Activated CD8-positive, alpha-beta T cell treated with anti-CD3 and anti-CD28 coated beads for 36 hours (primary cell): ENCODE measurements at regions not wholly inside any gene's neighbourhood (a gene's known extent, or its start where the extent isn't known, plus 50 kb on each side); places are given as distances from the start of the nearest gene placed in this dataset.

Source experiments
- ATAC-seq: fragments of 200-7000 bp; cut with Tn5 transposase; one replicate; pipeline ENCODE4 v1.10.0; 2021; ENCODE audit warnings: mild to moderate bottlenecking, moderate library complexity
- CTCF ChIA-PET: fragments of 350-600 bp; sonication (Branson Sonifier 250); formaldehyde crosslinking; loops from one replicate; lab custom pipeline; 2021; ENCODE audit warnings: antibody characterized with exemption; lab: Charles Lee
- POLR2A ChIA-PET: fragments of 350-600 bp; sonication (Branson Sonifier 250); formaldehyde crosslinking; loops from one replicate; lab custom pipeline; 2021; ENCODE audit warnings: antibody characterized with exemption; lab: Charles Lee
- DNase-seq: peaks from one replicate; pipeline ENCODE4 v3.0.0-alpha.2; 2020
- H3K27ac Mint-ChIP-seq: one replicate; pipeline ENCODE4 v1.8.0; 2021; ENCODE audit warnings: mild to moderate bottlenecking, mixed read lengths
- H3K27me3 Mint-ChIP-seq: one replicate; pipeline ENCODE4 v1.8.0; 2021; ENCODE audit warnings: mixed read lengths
- H3K36me3 Mint-ChIP-seq: one replicate; pipeline ENCODE4 v1.8.0; 2021; ENCODE audit warnings: low read depth, mixed read lengths
- H3K4me1 Mint-ChIP-seq: one replicate; pipeline ENCODE4 v1.8.0; 2021; ENCODE audit warnings: low read depth, mixed read lengths
- H3K4me3 Mint-ChIP-seq: one replicate; pipeline ENCODE4 v1.8.0; 2021; ENCODE audit warnings: mild to moderate bottlenecking, moderate library complexity, mixed read lengths
- H3K9me3 Mint-ChIP-seq: one replicate; pipeline ENCODE4 v1.8.0; 2021; ENCODE audit warnings: mixed read lengths
- intact Hi-C: fragments of 100-400 bp; cut with micrococcal nuclease; formaldehyde crosslinking; loops from one replicate; pipeline ENCODE4 v1.10.0; 2022
- TF ChIP-seq, protein P1 (sequence below): fragments of 200-600 bp; IDR thresholded peaks from one replicate; pipeline ENCODE4 v1.8.0; 2022; ENCODE audit warnings: antibody characterized with exemption, mild to moderate bottlenecking

DNA sequence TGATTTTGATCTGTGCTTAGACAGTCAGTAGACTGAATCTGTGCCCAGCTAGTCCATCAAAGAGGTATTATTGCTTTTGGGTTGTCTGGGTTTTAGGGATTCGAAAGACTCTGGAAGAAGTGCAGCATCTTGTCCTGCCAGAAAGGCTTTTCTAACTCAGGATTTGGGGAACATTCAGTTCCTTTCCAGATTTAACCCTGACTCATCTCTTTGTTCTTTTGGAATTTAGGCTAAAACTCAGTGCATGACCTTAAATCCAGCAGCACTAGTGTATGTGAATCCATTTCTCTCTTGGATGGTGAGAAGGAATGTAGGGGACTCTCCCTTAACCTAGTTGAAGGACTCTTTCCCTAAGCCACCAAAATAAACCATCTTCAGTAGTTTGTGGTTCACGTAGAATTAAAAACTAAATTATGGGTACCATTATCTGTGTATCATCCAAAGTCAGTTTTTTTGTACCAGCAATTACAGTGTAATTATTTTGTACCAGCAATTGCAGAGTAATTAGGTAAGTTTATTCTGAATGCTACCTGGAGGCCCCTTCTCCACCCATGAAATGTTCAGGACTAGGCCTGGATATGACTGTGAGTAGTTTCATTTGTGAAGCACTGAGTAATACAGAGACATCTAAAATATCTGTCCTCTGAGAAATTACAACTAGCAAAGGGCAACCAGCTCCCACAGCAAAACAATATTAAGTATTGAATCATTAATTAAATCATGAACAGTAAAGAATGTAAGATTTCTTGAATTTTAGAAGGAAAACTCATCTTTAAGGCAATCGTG, 384.0 kb downstream of the TMA16 start:
- Mint-ChIP-seq H3K9me3 (no peaks in the 10 kb centered on the region), H3K27ac (no peak overlapping the region), H3K4me3 (no peak overlapping the region), H3K36me3 (no peaks in the 10 kb centered on the region), H3K27me3 (no peaks in the 10 kb centered on the region), H3K4me1 (no peaks in the 10 kb centered on the region)
- DNase-seq: no peak
- POLR2A ChIA-PET: no interaction called here
- CTCF ChIA-PET: no interaction called here
- TF ChIP-seq, protein P1, sequence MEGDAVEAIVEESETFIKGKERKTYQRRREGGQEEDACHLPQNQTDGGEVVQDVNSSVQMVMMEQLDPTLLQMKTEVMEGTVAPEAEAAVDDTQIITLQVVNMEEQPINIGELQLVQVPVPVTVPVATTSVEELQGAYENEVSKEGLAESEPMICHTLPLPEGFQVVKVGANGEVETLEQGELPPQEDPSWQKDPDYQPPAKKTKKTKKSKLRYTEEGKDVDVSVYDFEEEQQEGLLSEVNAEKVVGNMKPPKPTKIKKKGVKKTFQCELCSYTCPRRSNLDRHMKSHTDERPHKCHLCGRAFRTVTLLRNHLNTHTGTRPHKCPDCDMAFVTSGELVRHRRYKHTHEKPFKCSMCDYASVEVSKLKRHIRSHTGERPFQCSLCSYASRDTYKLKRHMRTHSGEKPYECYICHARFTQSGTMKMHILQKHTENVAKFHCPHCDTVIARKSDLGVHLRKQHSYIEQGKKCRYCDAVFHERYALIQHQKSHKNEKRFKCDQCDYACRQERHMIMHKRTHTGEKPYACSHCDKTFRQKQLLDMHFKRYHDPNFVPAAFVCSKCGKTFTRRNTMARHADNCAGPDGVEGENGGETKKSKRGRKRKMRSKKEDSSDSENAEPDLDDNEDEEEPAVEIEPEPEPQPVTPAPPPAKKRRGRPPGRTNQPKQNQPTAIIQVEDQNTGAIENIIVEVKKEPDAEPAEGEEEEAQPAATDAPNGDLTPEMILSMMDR: no peak
- intact Hi-C loops: no loop called here
- ATAC-seq: no peak

DNA sequence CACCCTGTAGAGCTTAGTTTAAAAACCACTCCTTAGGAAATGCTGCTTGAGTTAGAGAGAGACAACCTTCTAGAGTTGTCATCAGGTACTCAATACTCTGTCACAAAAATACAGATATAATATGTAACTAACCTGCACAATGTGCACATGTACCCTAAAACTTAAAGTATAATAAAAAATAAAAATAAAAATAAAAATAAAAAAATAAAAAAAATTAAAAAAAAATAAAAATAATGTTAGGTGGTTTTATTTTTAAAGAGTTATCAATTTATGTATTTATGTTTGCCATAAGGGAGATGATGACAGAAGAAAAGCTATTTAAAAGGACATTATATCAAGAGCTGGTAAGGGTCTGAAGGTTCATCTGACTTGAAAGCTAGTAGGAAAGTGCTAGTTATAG, 397.9 kb downstream of the TMA16 start:
- Mint-ChIP-seq H3K4me3 (no peak overlapping the region), H3K27me3 (no peaks in the 10 kb centered on the region), H3K27ac (no peak overlapping the region), H3K36me3 (no peaks in the 10 kb centered on the region), H3K4me1 (no peaks in the 10 kb centered on the region), H3K9me3 (peaks cover 2% of the 10 kb centered on the region)
- ChIA-PET POLR2A (no interaction called here), CTCF (interaction anchor here (1.3 kb wide), 1 partner anchor 10 kb away, joined by 3 read pairs; no protein-coding TSS in a partner anchor)
- ATAC-seq (no peak), DNase-seq (no peak)
- TF ChIP-seq, protein P1: no peak
- intact Hi-C loops: no loop called here

DNA sequence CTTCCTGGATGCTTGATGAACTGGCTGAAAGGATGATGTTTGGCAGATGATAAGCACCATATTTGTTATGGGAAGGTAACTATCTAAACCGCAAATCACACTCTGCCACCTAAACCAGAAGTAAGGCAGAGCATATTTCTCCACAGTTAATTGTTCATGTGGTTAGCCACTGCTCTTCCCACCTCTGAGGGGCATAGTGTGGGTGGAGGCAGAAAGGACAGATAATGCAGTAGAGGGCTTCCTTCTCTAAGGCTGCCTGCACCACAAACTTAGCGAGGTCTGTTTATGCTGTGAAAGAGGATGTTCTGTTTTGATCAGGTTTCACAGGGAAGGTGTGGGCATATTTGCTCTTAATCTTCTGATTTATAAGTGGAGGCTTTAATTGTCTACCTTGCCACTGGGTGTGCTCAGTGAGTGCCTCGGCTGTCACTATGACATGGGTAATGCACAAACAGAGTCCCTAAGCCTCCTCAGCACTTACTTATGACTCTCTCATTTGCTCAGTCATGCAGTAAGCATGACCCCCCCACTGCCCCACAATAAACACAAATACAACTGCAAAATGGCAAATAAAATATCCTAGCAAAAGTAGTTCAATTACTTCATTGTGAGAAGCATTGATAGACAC, 401.0 kb downstream of the TMA16 start:
- no peak overlapping the region for H3K27ac Mint-ChIP-seq
- no peaks in the 10 kb centered on the region for H3K4me1 Mint-ChIP-seq
- H3K36me3 Mint-ChIP-seq: no peaks in the 10 kb centered on the region
- CTCF ChIA-PET: no interaction called here
- peaks cover 2% of the 10 kb centered on the region for H3K9me3 Mint-ChIP-seq
- no peak for DNase-seq
- TF ChIP-seq, protein P1: no peak
- no peaks in the 10 kb centered on the region for H3K27me3 Mint-ChIP-seq
- intact Hi-C loops: no loop called here
- peak; percentile 20 for ATAC-seq
- POLR2A ChIA-PET: no interaction called here
- H3K4me3 Mint-ChIP-seq: no peak overlapping the region

DNA sequence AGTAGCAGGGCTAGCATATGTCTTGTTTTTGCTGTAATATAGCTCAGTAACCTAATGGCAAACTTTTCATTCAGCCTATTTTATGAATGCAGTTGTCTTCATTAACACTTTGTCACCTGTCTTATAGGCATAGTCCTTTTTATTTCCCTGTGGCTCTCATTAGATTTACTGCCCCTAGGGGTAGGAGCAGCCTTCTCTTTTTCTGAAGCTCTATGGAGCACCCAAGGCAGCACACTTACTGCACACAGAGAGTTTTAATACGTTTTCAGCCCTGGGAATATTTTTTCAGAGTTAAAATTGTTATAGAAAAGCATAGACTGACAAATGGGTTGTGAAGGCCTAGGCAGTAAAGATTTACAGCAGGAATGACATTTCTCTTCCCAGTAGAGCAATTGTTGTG, 406.8 kb downstream of the TMA16 start:
- Mint-ChIP-seq H3K36me3 (no peaks in the 10 kb centered on the region), H3K4me3 (no peak overlapping the region), H3K27me3 (no peaks in the 10 kb centered on the region), H3K9me3 (no peaks in the 10 kb centered on the region), H3K27ac (no peak overlapping the region), H3K4me1 (no peaks in the 10 kb centered on the region)
- no peak for DNase-seq
- intact Hi-C loops: no loop called here
- ChIA-PET POLR2A (no interaction called here), CTCF (no interaction called here)
- TF ChIP-seq, protein P1: no peak
- ATAC-seq: no peak

DNA sequence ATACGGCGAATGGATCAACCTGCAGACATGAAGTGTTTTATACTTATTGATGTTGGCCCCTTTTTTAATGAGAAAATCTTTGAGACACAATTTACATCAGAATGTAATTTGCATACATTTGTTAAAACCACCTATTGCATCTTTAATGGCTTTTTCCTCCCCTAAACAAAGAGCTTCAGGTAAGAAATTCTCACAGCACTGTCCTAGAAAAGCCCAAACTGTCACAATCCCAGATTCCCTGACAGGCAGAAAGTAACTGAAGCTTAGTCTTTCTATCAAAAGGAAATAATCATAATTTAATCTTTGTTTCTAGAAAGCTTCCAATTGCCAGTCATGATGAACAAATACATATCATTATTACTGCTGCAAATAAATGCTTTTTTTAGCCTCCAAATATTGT, 407.9 kb downstream of the TMA16 start:
- intact Hi-C loops: no loop called here
- no peak for ATAC-seq
- POLR2A ChIA-PET: no interaction called here

More for the DNA sequence above, 407.9 kb downstream of the TMA16 start:
- Mint-ChIP-seq H3K36me3 (no peaks in the 10 kb centered on the region), H3K27ac (no peak overlapping the region), H3K9me3 (no peaks in the 10 kb centered on the region), H3K4me3 (no peak overlapping the region), H3K27me3 (no peaks in the 10 kb centered on the region), H3K4me1 (no peaks in the 10 kb centered on the region)
- TF ChIP-seq, protein P1: no peak
- CTCF ChIA-PET: no interaction called here
- no peak for DNase-seq
